NCI-H2107 treated with DMSO at 0.1 percent for 48 hours (cell line): ENCODE measurements at regions not wholly inside any gene's neighbourhood (a gene's known extent, or its start where the extent isn't known, plus 50 kb on each side); places are given as distances from the start of the nearest gene placed in this dataset.

Experiments
- DNase-seq: peaks from one replicate; lab custom pipeline; 2025; ENCODE audit not compliant: unreplicated experiment; lab: John Stamatoyannopoulos, UW

DNA sequence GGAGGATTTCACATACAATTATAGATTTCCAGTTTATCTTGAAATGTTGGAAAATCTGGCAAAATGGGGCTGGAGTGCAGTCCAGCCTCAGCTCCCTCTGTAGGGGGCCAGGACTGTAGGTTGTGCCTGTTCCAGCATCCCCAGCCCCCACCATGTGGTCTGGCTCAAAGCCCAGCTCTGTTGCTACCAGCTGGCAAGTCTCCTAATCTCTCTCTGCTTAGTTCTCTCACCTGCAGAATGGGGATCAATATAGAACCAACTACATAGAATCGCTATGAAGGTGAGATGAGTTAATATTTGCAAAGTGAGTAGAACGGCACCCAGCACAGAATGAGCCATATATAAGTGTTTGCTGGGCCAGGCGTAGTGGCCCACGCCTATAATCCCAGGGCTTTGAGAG, 50.0 kb upstream of the TARDBP start:
- DNase-seq = peak; percentile 94
